BJ (cell line): ENCODE measurements at regions not wholly inside any gene's neighbourhood (a gene's known extent, or its start where the extent isn't known, plus 50 kb on each side); places are given as distances from the start of the nearest gene placed in this dataset.

Experiments
- CTCF ChIA-PET: fragments of 350-600 bp; formaldehyde crosslinking; extraction: SDS; loops from one replicate; lab custom pipeline; 2021; ENCODE audit warnings: antibody characterized with exemption, inconsistent platforms; lab: Yijun Ruan, JAX
- POLR2A ChIA-PET: fragments of 300-600 bp; sonication (Branson Sonifier 250); formaldehyde crosslinking; extraction: SDS; loops from one replicate; lab custom pipeline; 2021; ENCODE audit warnings: antibody characterized with exemption; lab: Charles Lee
- DNase-seq: peaks from one replicate; pipeline ENCODE4 v3.0.0-alpha.2; 2011; ENCODE audit warnings: low read depth
- H3K27me3 ChIP-seq: 2 replicates; pipeline ENCODE4 v1.6.0; 2011; ENCODE audit warnings: low read length; ENCODE audit not compliant: control insufficient read depth, insufficient read depth
- H3K36me3 ChIP-seq: 2 replicates; pipeline ENCODE4 v1.5.1; 2011; ENCODE audit warnings: low read length; ENCODE audit not compliant: control insufficient read depth, insufficient read depth
- H3K4me3 ChIP-seq: 2 replicates; pipeline ENCODE4 v1.5.1; 2011; ENCODE audit warnings: low read depth, mild to moderate bottlenecking, control low read depth, low read length
- CTCF ChIP-seq: IDR thresholded peaks from 2 replicates; pipeline ENCODE4 v1.5.1; 2011; ENCODE audit warnings: low read depth, mild to moderate bottlenecking, control low read depth, inconsistent platforms, low read length, moderate library complexity; ENCODE audit not compliant: insufficient read depth

GRCh38 chr17:14469971-14470370 lies 169.1 kb downstream of the HS3ST3B1 start:
- ChIA-PET CTCF (no interaction called here), POLR2A (no interaction called here)
- H3K36me3 ChIP-seq = no peaks in the 10 kb centered on the region
- no peak overlapping the region for H3K4me3 ChIP-seq
- no peak for DNase-seq
- H3K27me3 ChIP-seq = no peaks in the 10 kb centered on the region
- no peak for TF ChIP-seq CTCF

GRCh38 chr17:14468858-14469257 lies 168.0 kb downstream of the HS3ST3B1 start:
- no peaks in the 10 kb centered on the region for H3K36me3 ChIP-seq
- no peak for TF ChIP-seq CTCF
- H3K27me3 ChIP-seq = no peaks in the 10 kb centered on the region
- DNase-seq = no peak
- ChIA-PET CTCF (no interaction called here), POLR2A (no interaction called here)
- no peak overlapping the region for H3K4me3 ChIP-seq

GRCh38 chr17:14461227-14461548 lies 160.3 kb downstream of the HS3ST3B1 start:
- H3K4me3 ChIP-seq = no peak overlapping the region
- DNase-seq = no peak
- TF ChIP-seq CTCF = no peak
- POLR2A ChIA-PET = no interaction called here
- H3K27me3 ChIP-seq = no peaks in the 10 kb centered on the region; the same call in 1 of the 2 replicates
- no peaks in the 10 kb centered on the region; the same call in 1 of the 2 replicates for H3K36me3 ChIP-seq
- CTCF ChIA-PET = interaction anchor here (1.4 kb wide), 1 partner anchor 13 kb away, joined by 3 read pairs; no protein-coding TSS in a partner anchor

GRCh38 chr17:14460516-14461226 lies 159.8 kb downstream of the HS3ST3B1 start:
- Histone ChIP-seq H3K27me3 (no peaks in the 10 kb centered on the region; the same call in 1 of the 2 replicates), H3K36me3 (no peaks in the 10 kb centered on the region; the same call in 1 of the 2 replicates), H3K4me3 (no peak overlapping the region)
- CTCF ChIA-PET = interaction anchor here (1.4 kb wide), 1 partner anchor 13 kb away, joined by 3 read pairs; no protein-coding TSS in a partner anchor
- TF ChIP-seq CTCF = no peak
- DNase-seq = no peak
- POLR2A ChIA-PET = no interaction called here

- TF ChIP-seq CTCF = no peak
- H3K4me3 ChIP-seq = no peak overlapping the region
- POLR2A ChIA-PET = no interaction called here
- no peaks in the 10 kb centered on the region; the same call in 1 of the 2 replicates for H3K36me3 ChIP-seq
- no peak for DNase-seq
- no peaks in the 10 kb centered on the region; the same call in 1 of the 2 replicates for H3K27me3 ChIP-seq
- CTCF ChIA-PET = interaction anchor here (1.4 kb wide), 1 partner anchor 12 kb away, joined by 3 read pairs; no protein-coding TSS in a partner anchor
Measured at GRCh38 chr17:14459955-14460354, 159.1 kb downstream of the HS3ST3B1 start.
